Ascending aorta (tissue), 2 donors: ENCODE measurements at regions not wholly inside any gene's neighbourhood (a gene's known extent, or its start where the extent isn't known, plus 50 kb on each side); places are given as distances from the start of the nearest gene placed in this dataset.

Experiments
- DNase-seq, 2 donors: peaks; one replicate each; pipeline ENCODE4 v3.0.0-alpha.2; 2019; ENCODE audit warnings: low spot score in 2 of 2
- H3K27ac ChIP-seq, 2 donors: fragments of 200-600 bp; sonication (generic); one replicate each; pipeline ENCODE4 v1.5.1; 2016 to 2017; ENCODE audit warnings: mild to moderate bottlenecking in 1 of 2
- H3K27me3 ChIP-seq: fragments of 200-600 bp; sonication (generic); one replicate; pipeline ENCODE4 v1.5.1; 2017
- H3K36me3 ChIP-seq, 2 donors: fragments of 200-600 bp; sonication (generic); one replicate each; pipeline ENCODE4 v1.5.1; 2016
- H3K4me1 ChIP-seq, 2 donors: fragments of 200-600 bp; sonication (generic); one replicate each; pipeline ENCODE4 v1.5.1; 2016 to 2017; ENCODE audit warnings: mild to moderate bottlenecking in 1 of 2
- H3K4me3 ChIP-seq, 2 donors: fragments of 200-600 bp; sonication (generic); one replicate each; pipeline ENCODE4 v1.5.1; 2016 to 2017; ENCODE audit warnings: mild to moderate bottlenecking in 1 of 2
- H3K9me3 ChIP-seq, 2 donors: fragments of 200-600 bp; sonication (generic); one replicate each; pipeline ENCODE4 v1.5.1; 2016
- intact Hi-C: fragments of 100-400 bp; cut with DNase I; formaldehyde crosslinking; loops from one replicate; pipeline ENCODE4 v1.15.1; 2023
- TF ChIP-seq, protein P1 (sequence below), 3 experiments: fragments of 200-600 bp in 2 of 3; fragments of 450-650 bp in 1 of 3; sonication (generic) in 2 of 3; IDR thresholded peaks; one replicate each; pipeline ENCODE4 v1.5.1; 2016 to 2019; ENCODE audit warnings: antibody characterized with exemption in 3 of 3, mild to moderate bottlenecking in 1 of 3, moderate library complexity in 1 of 3

DNA sequence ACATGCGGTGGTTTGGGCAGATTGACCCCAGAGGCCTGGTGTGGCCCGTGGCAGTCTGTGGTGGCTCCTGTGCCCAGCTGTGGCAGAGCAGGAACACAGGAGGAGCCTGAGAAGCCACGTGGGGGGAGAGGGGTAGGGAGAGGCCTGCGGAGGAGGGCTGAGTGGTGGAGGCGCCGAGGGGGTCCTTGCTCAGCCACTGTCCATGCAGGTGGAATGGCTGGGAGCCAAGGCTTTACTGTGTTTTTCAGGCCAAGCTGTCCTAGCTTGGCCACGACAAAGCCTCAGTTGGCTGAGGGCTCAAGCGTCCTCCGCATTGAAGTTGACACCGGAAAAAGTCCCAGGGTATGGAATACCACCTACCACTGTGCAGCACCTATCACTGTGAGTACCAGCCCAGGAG is 107.0 kb downstream of the VEGFA start:
- intact Hi-C loops: no loop called here
- Histone ChIP-seq H3K27ac (no peak overlapping the region), H3K36me3 (no peaks in the 10 kb centered on the region), H3K4me3 (no peak overlapping the region), H3K4me1 (no peaks in the 10 kb centered on the region), H3K9me3 (no peaks in the 10 kb centered on the region), H3K27me3 (no peaks in the 10 kb centered on the region)
- TF ChIP-seq, protein P1, sequence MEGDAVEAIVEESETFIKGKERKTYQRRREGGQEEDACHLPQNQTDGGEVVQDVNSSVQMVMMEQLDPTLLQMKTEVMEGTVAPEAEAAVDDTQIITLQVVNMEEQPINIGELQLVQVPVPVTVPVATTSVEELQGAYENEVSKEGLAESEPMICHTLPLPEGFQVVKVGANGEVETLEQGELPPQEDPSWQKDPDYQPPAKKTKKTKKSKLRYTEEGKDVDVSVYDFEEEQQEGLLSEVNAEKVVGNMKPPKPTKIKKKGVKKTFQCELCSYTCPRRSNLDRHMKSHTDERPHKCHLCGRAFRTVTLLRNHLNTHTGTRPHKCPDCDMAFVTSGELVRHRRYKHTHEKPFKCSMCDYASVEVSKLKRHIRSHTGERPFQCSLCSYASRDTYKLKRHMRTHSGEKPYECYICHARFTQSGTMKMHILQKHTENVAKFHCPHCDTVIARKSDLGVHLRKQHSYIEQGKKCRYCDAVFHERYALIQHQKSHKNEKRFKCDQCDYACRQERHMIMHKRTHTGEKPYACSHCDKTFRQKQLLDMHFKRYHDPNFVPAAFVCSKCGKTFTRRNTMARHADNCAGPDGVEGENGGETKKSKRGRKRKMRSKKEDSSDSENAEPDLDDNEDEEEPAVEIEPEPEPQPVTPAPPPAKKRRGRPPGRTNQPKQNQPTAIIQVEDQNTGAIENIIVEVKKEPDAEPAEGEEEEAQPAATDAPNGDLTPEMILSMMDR (IDR thresholded peaks at IDR 0.05): no peak
- DNase-seq: no peak

DNA sequence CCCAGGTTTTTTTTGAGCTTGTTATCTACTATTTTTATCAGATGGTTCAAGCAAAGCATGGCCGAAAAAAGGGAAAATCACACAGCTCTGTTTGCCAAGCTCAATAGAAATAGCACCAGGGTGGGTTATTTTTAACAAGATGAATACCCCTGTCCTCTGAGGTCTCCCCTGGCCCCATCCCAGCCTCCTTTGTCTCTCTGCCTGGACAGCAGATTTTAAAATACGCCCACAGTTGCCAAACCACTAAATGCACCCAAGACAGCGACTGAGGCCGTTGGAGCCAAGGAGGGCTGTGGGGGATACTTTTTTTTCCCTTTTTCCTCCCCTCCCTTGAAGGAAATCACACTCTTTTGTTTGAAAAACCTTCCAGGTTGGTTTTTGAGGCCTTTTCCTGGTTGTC is 106.6 kb downstream of the VEGFA start:
- no peak overlapping the region for H3K4me3 ChIP-seq
- H3K4me1 ChIP-seq: no peaks in the 10 kb centered on the region
- no peak overlapping the region for H3K27ac ChIP-seq
- intact Hi-C loops: no loop called here
- H3K27me3 ChIP-seq: no peaks in the 10 kb centered on the region
- DNase-seq: no peak
- H3K36me3 ChIP-seq: no peaks in the 10 kb centered on the region
- no peaks in the 10 kb centered on the region for H3K9me3 ChIP-seq
- TF ChIP-seq, protein P1 (IDR thresholded peaks at IDR 0.05): no peak

GRCh38 chr6:43875849-43876572 is 106.0 kb downstream of the VEGFA start:
- no peaks in the 10 kb centered on the region for H3K9me3 ChIP-seq
- intact Hi-C loops: no loop called here

DNA sequence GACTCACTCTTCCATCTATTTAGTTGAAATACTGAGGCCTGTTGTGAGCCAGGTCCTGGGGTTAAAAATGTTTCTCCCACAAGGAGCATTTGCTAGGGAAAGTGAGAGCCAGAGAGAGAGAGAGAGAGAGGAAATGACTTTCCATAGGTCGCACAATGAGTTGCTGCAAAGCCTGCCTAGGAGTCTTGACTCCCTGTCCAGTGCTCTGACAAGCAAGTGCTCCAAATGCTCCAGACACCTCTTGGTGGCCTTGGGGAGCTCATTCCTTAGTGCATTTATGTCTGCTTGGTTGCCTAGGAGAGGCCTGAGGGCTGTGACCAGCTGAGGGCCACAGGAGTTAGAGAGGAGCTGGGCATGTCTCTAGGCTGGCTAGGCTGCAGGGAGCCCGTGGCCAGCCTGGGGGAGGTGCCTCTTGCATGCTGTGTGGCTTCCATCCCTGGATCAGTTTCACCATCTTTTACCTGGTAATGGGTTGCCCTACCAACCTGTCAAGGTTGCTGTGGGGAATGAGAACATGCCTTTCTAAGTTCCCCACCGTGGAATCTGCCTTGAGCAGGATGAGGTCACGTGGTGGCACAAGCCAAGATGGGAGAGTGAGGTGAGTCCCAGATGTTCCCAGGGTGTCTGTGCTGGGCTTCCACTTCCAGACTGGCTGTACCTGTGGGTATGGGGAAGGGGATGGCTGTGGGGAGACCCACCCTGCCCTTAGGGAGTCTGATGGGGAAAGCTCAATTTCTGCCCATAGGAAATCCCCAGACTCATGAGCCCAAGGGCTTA is 105.0 kb downstream of the VEGFA start:
- Histone ChIP-seq H3K4me3 (no peak overlapping the region), H3K9me3 (no peaks in the 10 kb centered on the region), H3K36me3 (no peaks in the 10 kb centered on the region), H3K27me3 (no peaks in the 10 kb centered on the region), H3K27ac (no peak overlapping the region), H3K4me1 (no peaks in the 10 kb centered on the region)
- intact Hi-C loops: no loop called here
- TF ChIP-seq, protein P1 (IDR thresholded peaks at IDR 0.05): no peak
- no peak for DNase-seq

More at GRCh38 chr6:43875849-43876572, 106.0 kb downstream of the VEGFA start:
- no peaks in the 10 kb centered on the region for H3K36me3 ChIP-seq
- H3K27ac ChIP-seq: no peak overlapping the region
- no peak for DNase-seq
- no peak overlapping the region for H3K4me3 ChIP-seq
- TF ChIP-seq, protein P1 (IDR thresholded peaks at IDR 0.05): no peak
- no peaks in the 10 kb centered on the region for H3K27me3 ChIP-seq
- no peaks in the 10 kb centered on the region for H3K4me1 ChIP-seq

- Histone ChIP-seq H3K27ac (no peak overlapping the region), H3K27me3 (no peaks in the 10 kb centered on the region), H3K9me3 (no peaks in the 10 kb centered on the region), H3K4me3 (no peak overlapping the region), H3K4me1 (no peaks in the 10 kb centered on the region), H3K36me3 (no peaks in the 10 kb centered on the region)
- no peak for DNase-seq
- intact Hi-C loops: no loop called here
- TF ChIP-seq, protein P1 (IDR thresholded peaks at IDR 0.05): no peak
These were observed 104.0 kb downstream of the VEGFA start for GRCh38 chr6:43873806-43874714.
